A673 (cell line): ENCODE measurements at regions not wholly inside any gene's neighbourhood (a gene's known extent, or its start where the extent isn't known, plus 50 kb on each side); places are given as distances from the start of the nearest gene placed in this dataset.

ENCODE experiments used
- CTCF ChIP-seq: fragments of 300-800, 200-600 bp; sonication (generic); conservative IDR thresholded peaks from 2 replicates; pipeline ENCODE4 v1.5.1; 2017; ENCODE audit warnings: low read depth, mild to moderate bottlenecking, antibody characterized with exemption, low read length, moderate library complexity, mixed read lengths
- EZH2 ChIP-seq: fragments of 200-600 bp; sonication (generic); IDR thresholded peaks from 2 replicates; pipeline ENCODE4 v1.6.1; 2017; ENCODE audit warnings: borderline replicate concordance, low read depth, mild to moderate bottlenecking, mixed read lengths, antibody characterized with exemption, low read length; ENCODE audit not compliant: poor library complexity, severe bottlenecking

GRCh38 chr3:18143258-18143780, 281.8 kb downstream of the SATB1 start:
- TF ChIP-seq CTCF (no peak), EZH2 (no peak)
